WERI-Rb-1 (cell line): ENCODE measurements at regions not wholly inside any gene's neighbourhood (a gene's known extent, or its start where the extent isn't known, plus 50 kb on each side); places are given as distances from the start of the nearest gene placed in this dataset.

Experiments
- DNase-seq: peaks from one replicate; pipeline ENCODE4 v3.0.0-alpha.2; 2020
- H3K27ac ChIP-seq: fragments of 250-450 bp; sonication (Bioruptor Pico); 2 replicates; pipeline ENCODE4 v1.5.1; 2020; ENCODE audit warnings: mild to moderate bottlenecking, moderate library complexity
- H3K27me3 ChIP-seq: fragments of 250-450 bp; sonication (Bioruptor Pico); 2 replicates; pipeline ENCODE4 v1.5.1; 2021; ENCODE audit warnings: mild to moderate bottlenecking, low read depth, moderate library complexity; ENCODE audit not compliant: insufficient read depth, severe bottlenecking
- H3K36me3 ChIP-seq: fragments of 250-450 bp; sonication (Bioruptor Pico); 2 replicates; pipeline ENCODE4 v1.5.1; 2020; ENCODE audit warnings: mild to moderate bottlenecking, moderate library complexity
- H3K4me3 ChIP-seq: 2 replicates; pipeline ENCODE4 v1.5.1; 2011; ENCODE audit warnings: low read depth, mild to moderate bottlenecking, control low read depth, low read length
- H3K9me3 ChIP-seq: fragments of 250-450 bp; sonication (Bioruptor Pico); 2 replicates; pipeline ENCODE4 v1.5.1; 2021; ENCODE audit warnings: mild to moderate bottlenecking, moderate library complexity; ENCODE audit not compliant: severe bottlenecking
- TF ChIP-seq, protein P1 (sequence below): IDR thresholded peaks from 2 replicates; pipeline ENCODE4 v1.5.1; 2011; ENCODE audit warnings: low read depth, mild to moderate bottlenecking, control low read depth, inconsistent platforms, low read length

DNA sequence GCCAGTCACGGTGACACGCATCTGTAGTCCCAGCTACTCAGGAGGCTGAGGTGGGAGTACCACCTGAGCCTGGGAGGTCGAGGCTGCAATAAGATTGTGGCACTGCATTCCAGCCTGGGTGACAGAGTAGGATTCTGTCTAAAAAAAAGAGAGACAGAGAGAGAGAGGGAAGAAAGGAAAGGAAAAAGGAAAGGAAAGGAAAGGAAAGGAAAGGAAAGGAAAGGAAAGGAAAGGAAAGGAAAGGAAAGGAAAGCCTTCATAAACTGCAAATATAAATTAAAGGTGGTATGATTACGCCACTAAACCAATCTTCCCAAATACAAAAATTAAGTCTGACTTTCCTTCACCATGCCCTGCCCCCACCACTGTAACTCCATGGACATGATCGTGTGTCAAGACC lies 259.3 kb upstream of the GATB start:
- peaks cover 90% of the 10 kb centered on the region for H3K27me3 ChIP-seq
- no peak overlapping the region for H3K27ac ChIP-seq
- TF ChIP-seq, protein P1, sequence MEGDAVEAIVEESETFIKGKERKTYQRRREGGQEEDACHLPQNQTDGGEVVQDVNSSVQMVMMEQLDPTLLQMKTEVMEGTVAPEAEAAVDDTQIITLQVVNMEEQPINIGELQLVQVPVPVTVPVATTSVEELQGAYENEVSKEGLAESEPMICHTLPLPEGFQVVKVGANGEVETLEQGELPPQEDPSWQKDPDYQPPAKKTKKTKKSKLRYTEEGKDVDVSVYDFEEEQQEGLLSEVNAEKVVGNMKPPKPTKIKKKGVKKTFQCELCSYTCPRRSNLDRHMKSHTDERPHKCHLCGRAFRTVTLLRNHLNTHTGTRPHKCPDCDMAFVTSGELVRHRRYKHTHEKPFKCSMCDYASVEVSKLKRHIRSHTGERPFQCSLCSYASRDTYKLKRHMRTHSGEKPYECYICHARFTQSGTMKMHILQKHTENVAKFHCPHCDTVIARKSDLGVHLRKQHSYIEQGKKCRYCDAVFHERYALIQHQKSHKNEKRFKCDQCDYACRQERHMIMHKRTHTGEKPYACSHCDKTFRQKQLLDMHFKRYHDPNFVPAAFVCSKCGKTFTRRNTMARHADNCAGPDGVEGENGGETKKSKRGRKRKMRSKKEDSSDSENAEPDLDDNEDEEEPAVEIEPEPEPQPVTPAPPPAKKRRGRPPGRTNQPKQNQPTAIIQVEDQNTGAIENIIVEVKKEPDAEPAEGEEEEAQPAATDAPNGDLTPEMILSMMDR: no peak
- H3K36me3 ChIP-seq: no peaks in the 10 kb centered on the region
- no peak for DNase-seq
- H3K4me3 ChIP-seq: no peak overlapping the region
- H3K9me3 ChIP-seq: no peaks in the 10 kb centered on the region

DNA sequence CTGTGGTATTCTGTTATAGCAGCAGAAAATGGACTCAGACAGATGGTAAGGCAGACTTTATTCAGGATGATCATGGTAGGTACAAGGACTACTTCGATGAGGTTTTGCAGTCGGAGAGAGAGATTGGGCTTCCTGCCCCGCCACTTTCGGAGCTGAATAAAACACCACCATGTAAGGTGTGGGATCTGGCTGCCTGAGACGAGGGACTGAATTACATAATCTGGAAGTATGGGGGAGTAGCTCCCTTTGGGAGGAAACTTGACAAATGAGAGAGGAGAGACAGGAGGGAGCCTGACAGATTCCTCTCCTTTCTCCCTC lies 255.5 kb upstream of the GATB start:
- H3K4me3 ChIP-seq: no peak overlapping the region
- no peak overlapping the region for H3K27ac ChIP-seq
- peaks cover 9% of the 10 kb centered on the region for H3K9me3 ChIP-seq
- no peaks in the 10 kb centered on the region for H3K36me3 ChIP-seq
- TF ChIP-seq, protein P1: no peak
- DNase-seq: no peak
- peaks cover 92% of the 10 kb centered on the region for H3K27me3 ChIP-seq

DNA sequence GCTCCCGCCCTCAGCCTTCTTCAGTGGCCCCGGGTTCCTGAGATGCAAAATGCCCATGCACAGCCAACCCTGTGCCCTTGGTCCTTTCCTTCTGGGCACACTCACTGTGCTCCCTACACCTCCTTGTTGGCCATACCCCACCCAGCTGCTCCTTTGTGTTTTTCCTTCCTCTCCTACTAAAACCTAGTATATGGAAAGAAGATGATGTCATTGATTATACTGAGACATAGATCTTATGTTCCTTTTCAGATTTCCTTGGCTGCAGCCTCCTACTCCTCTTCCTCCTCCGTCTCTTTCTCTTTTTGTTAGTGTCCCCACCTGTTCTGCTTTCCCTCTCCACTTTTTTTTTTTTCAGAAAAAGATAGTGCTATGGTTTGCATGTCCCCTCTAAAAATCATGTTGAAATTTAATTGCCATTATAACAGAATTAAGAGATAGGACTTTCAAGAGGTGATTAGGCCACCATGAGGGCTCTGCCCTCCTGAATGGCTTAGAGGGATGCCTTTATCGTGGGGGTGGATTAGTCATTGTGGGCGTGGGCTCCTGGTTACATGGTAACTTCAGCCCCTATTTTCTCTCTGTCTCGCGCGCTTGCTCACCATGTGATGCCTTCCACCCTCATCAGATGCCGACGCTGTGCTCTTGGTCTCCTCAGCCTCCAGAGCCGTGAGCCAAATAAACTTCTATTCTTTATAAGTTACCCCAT lies 254.9 kb upstream of the GATB start:
- H3K4me3 ChIP-seq: no peak overlapping the region
- H3K9me3 ChIP-seq: peaks cover 9% of the 10 kb centered on the region
- DNase-seq: no peak
- no peaks in the 10 kb centered on the region for H3K36me3 ChIP-seq
- H3K27ac ChIP-seq: no peak overlapping the region
- TF ChIP-seq, protein P1: no peak
- peaks cover 92% of the 10 kb centered on the region for H3K27me3 ChIP-seq

DNA sequence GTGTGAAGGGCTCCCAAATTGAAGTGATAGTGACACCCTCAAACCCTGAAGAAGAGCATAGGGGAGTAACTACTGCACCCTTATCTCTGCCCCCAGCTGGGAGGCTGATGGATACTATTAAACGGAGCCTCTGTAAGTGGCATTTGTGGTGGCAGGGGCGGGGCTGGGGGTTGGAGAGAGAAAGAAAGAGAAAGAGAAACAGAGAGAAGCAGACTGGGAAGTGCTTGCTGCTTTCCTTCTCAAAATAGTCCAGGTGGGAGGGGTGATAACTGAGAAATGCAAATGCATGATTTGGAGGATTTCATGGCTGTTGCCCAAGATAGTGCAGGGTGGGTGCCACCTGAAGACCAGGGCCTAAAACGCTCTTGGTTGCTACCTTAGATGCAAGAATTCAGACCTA lies 253.5 kb upstream of the GATB start:
- H3K27ac ChIP-seq: no peak overlapping the region
- DNase-seq: no peak
- no peaks in the 10 kb centered on the region for H3K36me3 ChIP-seq
- H3K4me3 ChIP-seq: no peak overlapping the region
- peaks cover 95% of the 10 kb centered on the region for H3K27me3 ChIP-seq
- TF ChIP-seq, protein P1: no peak
- peaks cover 9% of the 10 kb centered on the region for H3K9me3 ChIP-seq

DNA sequence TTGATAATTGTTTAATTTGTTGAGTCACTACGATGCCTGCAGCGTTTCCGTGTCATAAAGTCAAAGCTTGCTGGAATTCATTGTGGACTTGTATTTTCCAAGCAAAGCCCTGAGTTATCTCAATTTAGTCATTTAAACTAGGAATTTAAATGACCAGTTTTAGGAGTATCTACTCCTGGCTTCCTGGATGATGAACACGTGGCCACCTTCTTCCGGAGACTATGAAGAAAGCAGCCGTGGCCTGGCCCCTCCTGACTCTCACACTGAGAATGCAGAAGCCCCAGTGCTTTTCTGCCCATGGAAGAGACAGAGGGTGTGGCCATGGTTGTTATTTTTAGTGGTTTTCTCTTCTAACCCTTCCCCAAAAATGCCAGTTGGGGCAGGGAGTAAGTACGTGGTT lies 250.7 kb upstream of the GATB start:
- no peaks in the 10 kb centered on the region for H3K36me3 ChIP-seq
- H3K27me3 ChIP-seq: peaks cover 92% of the 10 kb centered on the region
- no peak overlapping the region for H3K4me3 ChIP-seq
- peaks cover 9% of the 10 kb centered on the region for H3K9me3 ChIP-seq
- no peak for DNase-seq
- H3K27ac ChIP-seq: no peak overlapping the region
- TF ChIP-seq, protein P1: no peak

DNA sequence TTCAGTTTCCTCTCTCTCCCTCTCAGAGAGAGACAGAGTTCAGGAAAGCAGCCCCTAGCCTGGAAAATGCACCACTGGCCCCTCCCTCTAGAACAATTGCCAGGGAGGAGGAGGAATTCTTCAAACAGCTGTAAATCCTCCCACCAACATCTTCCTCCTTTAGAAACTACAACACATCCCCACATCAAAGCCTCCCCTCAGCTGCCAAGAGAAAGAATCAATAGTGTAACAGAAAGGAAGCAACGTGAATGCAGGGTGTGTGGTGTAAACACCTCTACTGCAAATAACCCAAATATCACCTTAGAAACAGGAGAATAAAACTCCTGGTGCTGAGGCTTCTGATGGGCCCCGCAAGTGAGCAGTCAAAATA lies 249.9 kb upstream of the GATB start:
- TF ChIP-seq, protein P1: no peak
- Histone ChIP-seq H3K27me3 (peaks cover 94% of the 10 kb centered on the region), H3K4me3 (no peak overlapping the region), H3K27ac (no peak overlapping the region), H3K9me3 (peaks cover 9% of the 10 kb centered on the region), H3K36me3 (no peaks in the 10 kb centered on the region)
- no peak for DNase-seq
